Mesothelial cell of epicardium (in vitro differentiated cells): ENCODE measurements at regions not wholly inside any gene's neighbourhood (a gene's known extent, or its start where the extent isn't known, plus 50 kb on each side); places are given as distances from the start of the nearest gene placed in this dataset.

Experiments
- DNase-seq, 2 experiments: peaks; one replicate each; pipeline ENCODE4 v3.0.0; 2021; ENCODE audit warnings: low spot score in 2 of 2; ENCODE audit not compliant: unreplicated experiment in 2 of 2
- H3K27ac Mint-ChIP-seq: 2 replicates; pipeline ENCODE4 v1.8.0; 2021; ENCODE audit warnings: mixed read lengths
- H3K27me3 Mint-ChIP-seq: 2 replicates; pipeline ENCODE4 v1.8.0; 2021; ENCODE audit warnings: low read depth, mixed read lengths
- H3K36me3 Mint-ChIP-seq: 2 replicates; pipeline ENCODE4 v1.8.0; 2021; ENCODE audit warnings: mixed read lengths
- H3K4me1 Mint-ChIP-seq: 2 replicates; pipeline ENCODE4 v1.8.0; 2021; ENCODE audit warnings: mixed read lengths
- H3K4me3 Mint-ChIP-seq: 2 replicates; pipeline ENCODE4 v1.8.0; 2021; ENCODE audit warnings: mild to moderate bottlenecking, moderate library complexity, mixed read lengths
- H3K9me3 Mint-ChIP-seq: 2 replicates; pipeline ENCODE4 v1.8.0; 2021; ENCODE audit warnings: mixed read lengths
- CTCF ChIP-seq: fragments of 200-600 bp; sonication (generic); IDR thresholded peaks from one replicate; pipeline ENCODE4 v1.5.0; 2021; ENCODE audit warnings: antibody characterized with exemption; ENCODE audit not compliant: unreplicated experiment

- Mint-ChIP-seq H3K27ac (no peak overlapping the region), H3K4me1 (peaks cover 3% of the 10 kb centered on the region), H3K4me3 (no peak overlapping the region), H3K9me3 (no peaks in the 10 kb centered on the region), H3K27me3 (no peaks in the 10 kb centered on the region), H3K36me3 (no peaks in the 10 kb centered on the region)
- no peak for TF ChIP-seq CTCF
- no peak for DNase-seq
These were observed 73.8 kb upstream of the FAM98A start for GRCh38 chr2:33672896-33673295.

GRCh38 chr2:33672389-33672788, 73.3 kb upstream of the FAM98A start:
- Mint-ChIP-seq H3K4me3 (no peak overlapping the region), H3K4me1 (peaks cover 3% of the 10 kb centered on the region), H3K27me3 (no peaks in the 10 kb centered on the region), H3K9me3 (no peaks in the 10 kb centered on the region), H3K27ac (no peak overlapping the region), H3K36me3 (no peaks in the 10 kb centered on the region)
- no peak for TF ChIP-seq CTCF
- DNase-seq: no peak

GRCh38 chr2:33671198-33671597, 72.1 kb upstream of the FAM98A start:
- Mint-ChIP-seq H3K4me1 (peaks cover 3% of the 10 kb centered on the region), H3K27ac (no peak overlapping the region), H3K4me3 (no peak overlapping the region), H3K27me3 (no peaks in the 10 kb centered on the region), H3K9me3 (peaks cover 5% of the 10 kb centered on the region), H3K36me3 (no peaks in the 10 kb centered on the region)
- no peak for TF ChIP-seq CTCF
- no peak for DNase-seq

GRCh38 chr2:33670392-33670937, 71.4 kb upstream of the FAM98A start:
- no peak for DNase-seq
- peaks cover 12% of the 10 kb centered on the region for H3K9me3 Mint-ChIP-seq
- H3K36me3 Mint-ChIP-seq: no peaks in the 10 kb centered on the region
- TF ChIP-seq CTCF: no peak
- no peak overlapping the region for H3K27ac Mint-ChIP-seq
- H3K4me1 Mint-ChIP-seq: peaks cover 3% of the 10 kb centered on the region
- no peak overlapping the region for H3K4me3 Mint-ChIP-seq
- no peaks in the 10 kb centered on the region for H3K27me3 Mint-ChIP-seq

- peaks cover 37% of the 10 kb centered on the region for H3K9me3 Mint-ChIP-seq
- no peak overlapping the region for H3K4me3 Mint-ChIP-seq
- DNase-seq: no peak
- H3K4me1 Mint-ChIP-seq: no peaks in the 10 kb centered on the region
- H3K36me3 Mint-ChIP-seq: no peaks in the 10 kb centered on the region
- no peak overlapping the region for H3K27ac Mint-ChIP-seq
- no peak for TF ChIP-seq CTCF
- H3K27me3 Mint-ChIP-seq: no peaks in the 10 kb centered on the region
These were observed 67.8 kb upstream of the FAM98A start for GRCh38 chr2:33666879-33667278.

- Mint-ChIP-seq H3K27me3 (no peaks in the 10 kb centered on the region), H3K27ac (no peak overlapping the region), H3K4me3 (no peak overlapping the region), H3K9me3 (peaks cover 37% of the 10 kb centered on the region), H3K36me3 (no peaks in the 10 kb centered on the region), H3K4me1 (no peaks in the 10 kb centered on the region)
- no peak for TF ChIP-seq CTCF
- no peak for DNase-seq
These were observed 65.9 kb upstream of the FAM98A start for GRCh38 chr2:33665039-33665438.
